Keratinocyte (primary cell): ENCODE measurements at regions not wholly inside any gene's neighbourhood (a gene's known extent, or its start where the extent isn't known, plus 50 kb on each side); places are given as distances from the start of the nearest gene placed in this dataset.

Experiments used
- DNase-seq: peaks from one replicate; pipeline ENCODE4 v3.0.0-alpha.2; 2011; ENCODE audit warnings: low read depth, missing footprints, low spot score
- FAIRE-seq: peaks from 2 replicates; lab custom pipeline; 2011; peaks lifted over from hg19 to GRCh38; lab: Jason Lieb, UNC
- H2AFZ ChIP-seq: 2 replicates; pipeline ENCODE4 v1.6.0; 2012; ENCODE audit warnings: low read length, control low read depth, inconsistent platforms; ENCODE audit not compliant: control insufficient read depth
- H3K27ac ChIP-seq: 2 replicates; pipeline ENCODE4 v1.5.1; 2011; ENCODE audit warnings: low read length; ENCODE audit not compliant: control insufficient read depth, insufficient read depth
- H3K27me3 ChIP-seq: 3 replicates; pipeline ENCODE4 v1.6.0; 2011; ENCODE audit warnings: low read length; ENCODE audit not compliant: control insufficient read depth, insufficient read depth; ENCODE audit errors: extremely low read depth
- H3K36me3 ChIP-seq, 2 experiments: 2 replicates in 1 of 2; 3 replicates in 1 of 2; pipeline ENCODE4 v1.5.1; 2011; ENCODE audit warnings: low read length in 2 of 2, mild to moderate bottlenecking in 1 of 2; ENCODE audit not compliant: control insufficient read depth in 2 of 2, insufficient read depth in 2 of 2; ENCODE audit errors: extremely low read depth in 1 of 2
- H3K4me1 ChIP-seq: 3 replicates; pipeline ENCODE4 v1.5.1; 2011; ENCODE audit warnings: low read length; ENCODE audit not compliant: control insufficient read depth, insufficient read depth; ENCODE audit errors: extremely low read depth
- H3K4me2 ChIP-seq: 3 replicates; pipeline ENCODE4 v1.6.0; 2011; ENCODE audit warnings: low read depth, low read length; ENCODE audit not compliant: control insufficient read depth, insufficient read depth; ENCODE audit errors: extremely low read depth
- H3K4me3 ChIP-seq, 3 experiments: fragments of 200-600 bp in 1 of 3; sonication (generic) in 1 of 3; 2 replicates in 2 of 3; 3 replicates in 1 of 3; pipeline ENCODE4 v1.5.1; 2011 to 2016; ENCODE audit warnings: low read length in 3 of 3, mild to moderate bottlenecking in 3 of 3, control low read depth in 2 of 3, inconsistent platforms in 1 of 3, low read depth in 1 of 3, mixed read lengths in 1 of 3, mixed run types in 1 of 3, moderate library complexity in 1 of 3; ENCODE audit not compliant: control insufficient read depth in 2 of 3, insufficient read depth in 2 of 3; ENCODE audit errors: extremely low read depth in 1 of 3
- H3K79me2 ChIP-seq: 2 replicates; pipeline ENCODE4 v1.6.0; 2012; ENCODE audit warnings: low read length; ENCODE audit not compliant: control insufficient read depth, insufficient read depth
- H3K9ac ChIP-seq: 3 replicates; pipeline ENCODE4 v1.6.0; 2011; ENCODE audit warnings: low read length; ENCODE audit not compliant: control insufficient read depth, insufficient read depth; ENCODE audit errors: extremely low read depth
- H3K9me1 ChIP-seq: 3 replicates; pipeline ENCODE4 v1.6.0; 2011; ENCODE audit warnings: low read length; ENCODE audit not compliant: control insufficient read depth, insufficient read depth; ENCODE audit errors: extremely low read depth
- H3K9me3 ChIP-seq: 2 replicates; pipeline ENCODE4 v1.5.1; 2012; ENCODE audit warnings: low read depth, low read length; ENCODE audit not compliant: control insufficient read depth
- H4K20me1 ChIP-seq: 3 replicates; pipeline ENCODE4 v1.6.0; 2011; ENCODE audit warnings: low read length; ENCODE audit not compliant: control insufficient read depth, insufficient read depth; ENCODE audit errors: extremely low read depth
- EZH2 ChIP-seq: IDR thresholded peaks from one replicate; pipeline ENCODE4 v1.6.1; 2012; ENCODE audit warnings: inconsistent platforms, mild to moderate bottlenecking, low read length, moderate library complexity
- dilution Hi-C: fragments of 300-500 bp; cut with MboI; formaldehyde crosslinking; loops from one replicate; pipeline ENCODE4 v1.7.0; 2020; ENCODE audit warnings: low sequenced_read_pairs; ENCODE audit not compliant: extremely low pct_ligation_motif_present
- TF ChIP-seq, protein P1 (sequence below), 3 experiments: IDR thresholded peaks in 1 of 3; conservative IDR thresholded peaks in 1 of 3; optimal IDR thresholded peaks in 1 of 3; 2 replicates in 2 of 3; 3 replicates in 1 of 3; pipeline versions ENCODE3 to v1.5.1; 2011; ENCODE audit warnings: low read length in 3 of 3, mild to moderate bottlenecking in 3 of 3, moderate library complexity in 2 of 3, control low read depth in 1 of 3, inconsistent platforms in 1 of 3; ENCODE audit not compliant: insufficient read depth in 2 of 3; ENCODE audit errors: extremely low read depth in 1 of 3

DNA sequence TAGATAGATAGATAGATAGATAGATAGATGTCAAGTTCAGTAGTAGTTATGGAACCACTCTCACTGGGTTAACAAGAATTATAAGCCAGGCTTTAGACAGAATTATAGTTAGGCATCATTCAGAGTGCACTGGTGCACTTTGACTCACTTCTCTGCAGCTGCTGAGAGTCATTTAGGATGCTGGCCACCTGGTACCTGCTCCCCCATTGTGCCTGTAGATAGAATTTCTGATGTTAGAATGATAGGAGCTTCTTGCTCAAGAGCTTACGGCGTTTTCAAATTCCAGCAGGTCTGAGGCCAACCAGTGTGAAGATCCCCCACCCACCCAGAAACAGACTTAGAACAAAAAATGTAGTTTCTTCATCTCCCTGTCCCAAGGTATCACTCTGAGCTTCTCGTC is 107.8 kb upstream of the HMCN1 start:
- no peak overlapping the region for H3K27ac ChIP-seq

DNA sequence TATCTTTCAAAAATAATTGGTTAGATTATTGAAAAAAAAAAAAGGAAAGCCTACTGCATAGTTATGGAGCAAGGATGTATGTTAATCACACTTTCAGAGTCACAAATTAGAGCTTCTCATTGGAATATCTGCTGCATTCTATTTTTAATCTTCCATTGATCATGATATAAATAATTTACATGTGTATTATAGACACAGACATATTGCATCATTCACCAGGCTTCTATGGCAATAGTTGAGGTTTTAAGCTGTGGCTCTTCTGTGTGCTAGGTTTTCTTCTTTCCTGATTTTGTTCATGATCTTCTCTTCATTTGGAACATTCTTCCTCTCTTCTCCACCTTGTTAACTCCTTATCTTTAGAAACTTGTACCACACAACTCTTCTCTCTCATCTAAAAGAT is 123.2 kb upstream of the HMCN1 start:
- Histone ChIP-seq H3K4me3 (no peak overlapping the region), H3K9me1 (no peaks in the 10 kb centered on the region), H3K27me3 (no peaks in the 10 kb centered on the region), H3K79me2 (no peaks in the 10 kb centered on the region), H3K9ac (no peak overlapping the region), H3K4me1 (no peaks in the 10 kb centered on the region), H3K9me3 (no peaks in the 10 kb centered on the region), H3K4me2 (no peak overlapping the region), H2AFZ (no peak overlapping the region), H4K20me1 (no peaks in the 10 kb centered on the region), H3K27ac (no peak overlapping the region), H3K36me3 (no peaks in the 10 kb centered on the region)
- FAIRE-seq, result no peak
- DNase-seq, result no peak
- TF ChIP-seq EZH2, result no peak
- TF ChIP-seq, protein P1, sequence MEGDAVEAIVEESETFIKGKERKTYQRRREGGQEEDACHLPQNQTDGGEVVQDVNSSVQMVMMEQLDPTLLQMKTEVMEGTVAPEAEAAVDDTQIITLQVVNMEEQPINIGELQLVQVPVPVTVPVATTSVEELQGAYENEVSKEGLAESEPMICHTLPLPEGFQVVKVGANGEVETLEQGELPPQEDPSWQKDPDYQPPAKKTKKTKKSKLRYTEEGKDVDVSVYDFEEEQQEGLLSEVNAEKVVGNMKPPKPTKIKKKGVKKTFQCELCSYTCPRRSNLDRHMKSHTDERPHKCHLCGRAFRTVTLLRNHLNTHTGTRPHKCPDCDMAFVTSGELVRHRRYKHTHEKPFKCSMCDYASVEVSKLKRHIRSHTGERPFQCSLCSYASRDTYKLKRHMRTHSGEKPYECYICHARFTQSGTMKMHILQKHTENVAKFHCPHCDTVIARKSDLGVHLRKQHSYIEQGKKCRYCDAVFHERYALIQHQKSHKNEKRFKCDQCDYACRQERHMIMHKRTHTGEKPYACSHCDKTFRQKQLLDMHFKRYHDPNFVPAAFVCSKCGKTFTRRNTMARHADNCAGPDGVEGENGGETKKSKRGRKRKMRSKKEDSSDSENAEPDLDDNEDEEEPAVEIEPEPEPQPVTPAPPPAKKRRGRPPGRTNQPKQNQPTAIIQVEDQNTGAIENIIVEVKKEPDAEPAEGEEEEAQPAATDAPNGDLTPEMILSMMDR (optimal IDR thresholded peaks at IDR 0.05 in 1 of 3, IDR thresholded peaks at IDR 0.05 in 1 of 3, conservative IDR thresholded peaks at IDR 0.05 in 1 of 3; ENCODE audit: extremely low read depth in 1 of 3, insufficient read depth in 2 of 3, low read length in 3 of 3), result no peak
- dilution Hi-C loops, result no loop called here

More for the DNA sequence above, 107.8 kb upstream of the HMCN1 start:
- Histone ChIP-seq H3K9me1 (no peaks in the 10 kb centered on the region), H3K79me2 (no peaks in the 10 kb centered on the region), H3K4me3 (no peak overlapping the region), H3K27me3 (no peaks in the 10 kb centered on the region), H3K9me3 (no peaks in the 10 kb centered on the region), H3K9ac (no peak overlapping the region), H3K4me1 (no peaks in the 10 kb centered on the region), H2AFZ (no peak overlapping the region), H3K36me3 (no peaks in the 10 kb centered on the region), H4K20me1 (no peaks in the 10 kb centered on the region), H3K4me2 (no peak overlapping the region)
- no peak for DNase-seq
- dilution Hi-C loops, result no loop called here
- TF ChIP-seq, protein P1 (optimal IDR thresholded peaks at IDR 0.05 in 1 of 3, IDR thresholded peaks at IDR 0.05 in 1 of 3, conservative IDR thresholded peaks at IDR 0.05 in 1 of 3; ENCODE audit: extremely low read depth in 1 of 3, insufficient read depth in 2 of 3, low read length in 3 of 3), result no peak
- no peak for TF ChIP-seq EZH2
- FAIRE-seq, result no peak
